ENCODE measurements at regions not wholly inside any gene's neighbourhood (a gene's known extent, or its start where the extent isn't known, plus 50 kb on each side); places are given as distances from the start of the nearest gene placed in this dataset.

DNA sequence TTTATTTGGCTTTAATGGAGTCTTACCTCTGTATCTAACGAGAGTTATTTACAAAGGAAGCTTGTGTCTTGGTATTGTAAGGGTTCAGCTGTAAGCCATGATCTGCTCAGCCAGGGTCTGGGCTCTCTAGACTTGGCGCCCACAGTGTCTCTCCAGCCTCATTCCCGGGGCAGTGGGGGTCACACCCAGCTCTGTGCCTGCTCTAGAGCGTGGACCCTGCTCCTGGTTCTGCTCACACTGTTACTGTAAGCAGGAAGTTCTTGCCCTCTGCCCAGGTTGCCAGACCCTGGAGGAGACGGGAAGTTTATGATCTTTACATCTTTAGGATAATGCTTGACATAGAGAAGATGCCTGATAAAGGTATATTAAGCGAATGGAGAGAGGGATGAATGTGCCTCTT lies 235.7 kb downstream of the PTTG2 start:
- DNase-seq, result no peak
- Histone ChIP-seq H3K36me3 (no peaks in the 10 kb centered on the region), H3K4me1 (no peaks in the 10 kb centered on the region), H3K4me3 (ENCODE audit: low read depth, low read length) (no peak overlapping the region), H3K9me3 (0 out of 2 replicates have a peak, but pooled peaks cover 3% of the 10 kb centered on the region), H3K27me3 (peaks cover 6% of the 10 kb centered on the region; the same call in 1 of the 2 replicates)
- TF ChIP-seq, protein P1, sequence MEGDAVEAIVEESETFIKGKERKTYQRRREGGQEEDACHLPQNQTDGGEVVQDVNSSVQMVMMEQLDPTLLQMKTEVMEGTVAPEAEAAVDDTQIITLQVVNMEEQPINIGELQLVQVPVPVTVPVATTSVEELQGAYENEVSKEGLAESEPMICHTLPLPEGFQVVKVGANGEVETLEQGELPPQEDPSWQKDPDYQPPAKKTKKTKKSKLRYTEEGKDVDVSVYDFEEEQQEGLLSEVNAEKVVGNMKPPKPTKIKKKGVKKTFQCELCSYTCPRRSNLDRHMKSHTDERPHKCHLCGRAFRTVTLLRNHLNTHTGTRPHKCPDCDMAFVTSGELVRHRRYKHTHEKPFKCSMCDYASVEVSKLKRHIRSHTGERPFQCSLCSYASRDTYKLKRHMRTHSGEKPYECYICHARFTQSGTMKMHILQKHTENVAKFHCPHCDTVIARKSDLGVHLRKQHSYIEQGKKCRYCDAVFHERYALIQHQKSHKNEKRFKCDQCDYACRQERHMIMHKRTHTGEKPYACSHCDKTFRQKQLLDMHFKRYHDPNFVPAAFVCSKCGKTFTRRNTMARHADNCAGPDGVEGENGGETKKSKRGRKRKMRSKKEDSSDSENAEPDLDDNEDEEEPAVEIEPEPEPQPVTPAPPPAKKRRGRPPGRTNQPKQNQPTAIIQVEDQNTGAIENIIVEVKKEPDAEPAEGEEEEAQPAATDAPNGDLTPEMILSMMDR (IDR thresholded peaks at IDR 0.05; ENCODE audit: low read depth, low read length), result no peak

DNA sequence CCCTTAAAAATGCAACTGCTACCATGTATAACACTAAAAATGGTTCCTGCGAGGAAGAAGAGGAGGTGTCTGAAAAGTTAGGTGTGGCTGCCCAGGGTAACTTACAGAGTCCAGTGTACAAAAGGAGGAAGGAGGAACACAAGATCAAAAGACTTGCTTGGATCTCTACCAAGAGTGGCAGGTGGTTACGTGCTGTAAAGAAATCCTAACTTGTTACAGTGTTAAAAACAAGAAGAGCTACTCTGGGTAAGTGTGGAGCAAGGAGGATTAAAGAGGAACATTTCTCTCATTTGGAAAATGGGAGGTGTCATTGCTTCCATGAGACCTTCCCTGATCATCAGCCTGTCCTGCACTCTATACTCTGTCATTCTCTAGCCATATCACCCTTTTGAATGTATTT lies 242.0 kb downstream of the PTTG2 start:
- H3K9me3 ChIP-seq, result no peaks in the 10 kb centered on the region; the same call in 1 of the 2 replicates
- DNase-seq, result no peak
- TF ChIP-seq, protein P1 (IDR thresholded peaks at IDR 0.05; ENCODE audit: low read depth, low read length), result no peak

DNA sequence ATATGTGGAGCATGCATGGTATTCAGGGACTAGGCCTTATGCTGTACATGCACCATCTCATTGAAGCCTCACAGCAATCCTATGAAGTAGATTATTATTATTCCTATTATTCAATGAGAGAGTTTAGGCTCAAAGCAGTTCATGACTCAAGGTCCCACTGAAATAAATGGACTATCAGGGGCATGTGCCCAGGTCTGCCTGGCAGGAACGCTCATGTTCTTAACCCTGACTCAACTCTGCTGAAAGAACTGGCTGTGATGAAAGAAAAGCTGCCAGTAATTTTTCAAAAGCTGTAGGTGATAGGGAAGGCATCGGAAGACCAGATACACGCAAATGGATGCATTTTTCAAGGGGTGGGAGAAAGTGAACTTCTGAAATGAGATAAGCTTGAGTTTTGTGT lies 243.4 kb downstream of the PTTG2 start:
- no peak for DNase-seq

More for the DNA sequence above, 242.0 kb downstream of the PTTG2 start:
- Histone ChIP-seq H3K4me1 (no peaks in the 10 kb centered on the region), H3K36me3 (no peaks in the 10 kb centered on the region), H3K4me3 (ENCODE audit: low read depth, low read length) (no peak overlapping the region), H3K27me3 (no peaks in the 10 kb centered on the region)

DNA sequence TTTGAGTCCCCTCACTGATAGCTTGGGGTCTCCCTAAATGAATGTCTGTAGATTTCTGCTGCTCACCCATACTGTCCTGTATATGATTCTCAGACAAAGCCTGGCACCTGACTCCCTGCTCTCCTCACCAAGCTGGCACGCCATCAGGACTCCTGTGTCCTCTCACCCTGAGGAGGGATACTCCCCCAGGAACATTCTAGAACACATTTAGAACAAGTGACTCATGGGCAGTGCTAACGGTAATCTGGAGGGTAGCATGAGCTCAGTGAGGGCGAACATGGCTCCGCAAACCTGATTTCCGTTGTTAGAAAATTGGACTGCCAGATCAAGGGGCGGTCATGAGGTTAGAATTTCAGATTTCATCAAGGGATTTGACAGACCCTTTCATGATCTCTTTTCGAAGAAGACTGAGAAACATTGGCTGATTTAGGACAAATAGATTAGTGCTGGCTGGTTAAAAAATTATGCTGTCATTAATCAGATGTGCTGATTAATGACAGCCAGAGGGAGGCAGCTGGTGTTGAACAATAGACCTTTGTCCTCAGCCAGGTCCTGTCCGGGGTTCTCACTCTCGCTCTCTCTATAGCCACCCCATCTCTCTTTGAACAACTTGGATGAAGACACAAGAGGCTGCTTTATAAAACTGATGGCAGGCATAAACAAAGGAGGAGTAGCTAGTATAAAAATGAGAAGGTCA lies 244.3 kb downstream of the PTTG2 start:
- no peaks in the 10 kb centered on the region for H3K27me3 ChIP-seq
- H3K4me3 ChIP-seq (ENCODE audit: low read depth, low read length), result no peak overlapping the region
- DNase-seq, result no peak
- H3K4me1 ChIP-seq, result no peaks in the 10 kb centered on the region
- TF ChIP-seq, protein P1 (IDR thresholded peaks at IDR 0.05; ENCODE audit: low read depth, low read length), result no peak
- H3K9me3 ChIP-seq, result no peaks in the 10 kb centered on the region; the same call in 1 of the 2 replicates
- H3K36me3 ChIP-seq, result no peaks in the 10 kb centered on the region

More for the DNA sequence above, 243.4 kb downstream of the PTTG2 start:
- TF ChIP-seq, protein P1 (IDR thresholded peaks at IDR 0.05; ENCODE audit: low read depth, low read length), result no peak
- Histone ChIP-seq H3K4me3 (ENCODE audit: low read depth, low read length) (no peak overlapping the region), H3K27me3 (no peaks in the 10 kb centered on the region), H3K4me1 (no peaks in the 10 kb centered on the region), H3K9me3 (no peaks in the 10 kb centered on the region; the same call in 1 of the 2 replicates), H3K36me3 (no peaks in the 10 kb centered on the region)

DNA sequence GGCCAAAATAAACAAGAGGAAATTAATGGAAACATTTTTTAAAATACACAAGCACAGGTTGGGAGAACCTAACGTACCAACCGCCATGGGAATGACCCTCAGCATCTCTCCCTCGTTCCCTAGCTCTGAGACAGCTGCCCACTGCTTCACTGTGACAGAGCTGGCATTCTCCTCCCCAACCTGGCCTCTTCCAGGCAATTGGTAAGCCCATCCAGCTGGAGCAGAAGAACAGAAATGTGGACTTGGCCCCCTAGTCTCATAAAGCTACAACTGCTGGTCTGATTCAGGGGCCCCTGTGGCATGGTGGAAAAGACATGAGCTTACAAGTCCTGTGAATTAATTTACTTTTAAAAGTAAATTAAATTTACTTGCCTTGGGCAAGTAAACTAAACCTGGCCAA lies 245.1 kb downstream of the PTTG2 start:
- H3K27me3 ChIP-seq, result no peaks in the 10 kb centered on the region
- TF ChIP-seq, protein P1 (IDR thresholded peaks at IDR 0.05; ENCODE audit: low read depth, low read length), result no peak
- H3K4me3 ChIP-seq (ENCODE audit: low read depth, low read length), result no peak overlapping the region
- no peak for DNase-seq
- no peaks in the 10 kb centered on the region for H3K4me1 ChIP-seq
- no peaks in the 10 kb centered on the region; the same call in 1 of the 2 replicates for H3K9me3 ChIP-seq
- no peaks in the 10 kb centered on the region for H3K36me3 ChIP-seq

DNA sequence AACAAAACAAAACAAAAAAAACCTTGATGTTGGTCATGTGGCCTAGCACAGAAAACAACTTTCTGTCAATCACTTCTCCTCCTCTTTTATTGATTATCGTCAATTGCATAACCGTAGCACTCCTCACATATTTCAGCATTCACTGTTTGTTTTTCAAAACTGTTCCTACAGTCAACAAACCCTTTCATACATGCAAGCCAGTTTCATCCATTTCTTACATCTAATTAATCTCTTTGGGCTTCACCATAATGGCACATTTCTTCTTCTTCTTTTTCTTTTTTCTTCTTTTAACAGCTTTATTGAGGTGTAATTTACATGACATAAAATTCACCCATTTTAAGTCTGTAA lies 246.9 kb downstream of the PTTG2 start:
- Histone ChIP-seq H3K4me3 (ENCODE audit: low read depth, low read length) (no peak overlapping the region), H3K36me3 (no peaks in the 10 kb centered on the region), H3K27me3 (no peaks in the 10 kb centered on the region), H3K9me3 (no peaks in the 10 kb centered on the region; the same call in 1 of the 2 replicates), H3K4me1 (no peaks in the 10 kb centered on the region)
- no peak for DNase-seq
- TF ChIP-seq, protein P1 (IDR thresholded peaks at IDR 0.05; ENCODE audit: low read depth, low read length), result no peak
